H1 (cell line): ENCODE measurements at regions not wholly inside any gene's neighbourhood (a gene's known extent, or its start where the extent isn't known, plus 50 kb on each side); places are given as distances from the start of the nearest gene placed in this dataset.

Experiments used
- CTCF ChIA-PET: fragments of 300-600 bp; sonication (Branson Sonifier 250); formaldehyde crosslinking; loops from one replicate; lab custom pipeline; 2021; ENCODE audit not compliant: partially characterized antibody; lab: Charles Lee
- POLR2A ChIA-PET: fragments of 300-600 bp; sonication (Branson Sonifier 250); formaldehyde crosslinking; loops from one replicate; lab custom pipeline; 2021; ENCODE audit warnings: inconsistent platforms; ENCODE audit not compliant: partially characterized antibody; lab: Charles Lee
- DNase-seq, 2 experiments: peaks; one replicate each; pipeline versions ENCODE4 v3.0.0 to v3.0.0-alpha.2; 2010 to 2022; ENCODE audit warnings: low spot score in 2 of 2, low read depth in 1 of 2, mixed read lengths in 1 of 2
- FAIRE-seq: peaks from 2 replicates; lab custom pipeline; 2011; peaks lifted over from hg19 to GRCh38; lab: Jason Lieb, UNC
- H2AFZ ChIP-seq: 2 replicates; pipeline ENCODE4 v1.8.1; 2012; ENCODE audit warnings: low read length, inconsistent platforms
- H2AK5ac ChIP-seq: 2 replicates; pipeline ENCODE4 v1.6.1; 2013; ENCODE audit warnings: low read depth, low read length
- H2BK120ac ChIP-seq: replicated peaks from 2 replicates; pipeline ENCODE3; 2013; ENCODE audit warnings: low read depth, low read length, inconsistent platforms
- H2BK12ac ChIP-seq: 2 replicates; pipeline ENCODE4 v1.6.1; 2013; ENCODE audit warnings: low read depth, low read length
- H2BK15ac ChIP-seq: 2 replicates; pipeline ENCODE4 v1.6.1; 2013; ENCODE audit warnings: low read length
- H2BK20ac ChIP-seq: 2 replicates; pipeline ENCODE4 v1.6.1; 2013; ENCODE audit warnings: low read length
- H2BK5ac ChIP-seq: 2 replicates; pipeline ENCODE4 v1.6.1; 2013; ENCODE audit warnings: low read depth, low read length
- H3K14ac ChIP-seq: 2 replicates; pipeline ENCODE4 v1.6.1; 2013; ENCODE audit warnings: inconsistent platforms; ENCODE audit not compliant: insufficient read length
- H3K18ac ChIP-seq: 2 replicates; pipeline ENCODE4 v1.6.1; 2013; ENCODE audit warnings: low read length; ENCODE audit errors: extremely low read depth
- H3K23ac ChIP-seq: 2 replicates; pipeline ENCODE4 v1.6.1; 2013; ENCODE audit warnings: inconsistent platforms; ENCODE audit not compliant: insufficient read length
- H3K23me2 ChIP-seq: 2 replicates; pipeline ENCODE4 v1.6.1; 2013; ENCODE audit warnings: low read depth, low read length
- H3K27ac ChIP-seq: 2 replicates; pipeline ENCODE4 v1.6.1; 2011; ENCODE audit warnings: low read depth, low read length, inconsistent platforms
- H3K27me3 ChIP-seq, 4 experiments: replicated peaks in 1 of 4; 1 replicate in 1 of 4; 2 replicates in 3 of 4; pipeline versions ENCODE4 v1.6.1 to v1.8.1; 2011 to 2013; ENCODE audit warnings: low read length in 3 of 4, mild to moderate bottlenecking in 3 of 4, inconsistent platforms in 2 of 4, mixed read lengths in 2 of 4, moderate library complexity in 1 of 4; ENCODE audit not compliant: control insufficient read depth in 3 of 4, insufficient read depth in 3 of 4; ENCODE audit errors: extremely low read depth in 1 of 4
- H3K36me3 ChIP-seq, 4 experiments: 2 replicates each; pipeline versions ENCODE4 v1.6.1 to v1.8.1; 2011 to 2013; ENCODE audit warnings: mild to moderate bottlenecking in 4 of 4, low read length in 3 of 4, moderate library complexity in 2 of 4, control low read depth in 1 of 4, inconsistent platforms in 1 of 4; ENCODE audit not compliant: insufficient read depth in 4 of 4, control insufficient read depth in 2 of 4
- H3K4ac ChIP-seq: replicated peaks from 2 replicates; pipeline ENCODE3; 2013; ENCODE audit warnings: low read length, low read depth, mixed read lengths, inconsistent platforms; ENCODE audit not compliant: insufficient read length
- H3K4me1 ChIP-seq, 4 experiments: replicated peaks in 1 of 4; 1 replicate in 1 of 4; 2 replicates in 3 of 4; pipeline versions ENCODE4 v1.6.1 to v1.8.1; 2011 to 2013; ENCODE audit warnings: low read length in 3 of 4, inconsistent platforms in 2 of 4, mixed read lengths in 1 of 4; ENCODE audit not compliant: insufficient read depth in 4 of 4, control insufficient read depth in 3 of 4
- H3K4me2 ChIP-seq, 2 experiments: 2 replicates each; pipeline versions ENCODE4 v1.6.1 to v1.8.1; 2011 to 2013; ENCODE audit warnings: low read depth in 2 of 2, low read length in 2 of 2, control low read depth in 1 of 2, inconsistent platforms in 1 of 2, mild to moderate bottlenecking in 1 of 2; ENCODE audit not compliant: insufficient read depth in 1 of 2
- H3K4me3 ChIP-seq, 4 experiments: fragments of 200-600, 300-600 bp in 1 of 4; sonication (generic), shearing (Covaris generic), sonication (Bioruptor Twin) in 1 of 4; 2 replicates each; pipeline versions ENCODE4 v1.5.1 to v1.8.1; 2011 to 2016; ENCODE audit warnings: low read length in 4 of 4, low read depth in 3 of 4, control low read depth in 2 of 4, inconsistent platforms in 2 of 4, mild to moderate bottlenecking in 2 of 4, mixed read lengths in 1 of 4, moderate library complexity in 1 of 4; ENCODE audit not compliant: insufficient read depth in 2 of 4; ENCODE audit errors: extremely low read depth in 1 of 4
- H3K56ac ChIP-seq: replicated peaks from 2 replicates; pipeline ENCODE3; 2013; ENCODE audit warnings: low read depth, mild to moderate bottlenecking, mixed read lengths, low read length, inconsistent platforms; ENCODE audit not compliant: insufficient read length
- H3K79me1 ChIP-seq: 2 replicates; pipeline ENCODE4 v1.6.1; 2013; ENCODE audit warnings: low read depth, low read length, control low read depth
- H3K79me2 ChIP-seq, 2 experiments: 2 replicates each; pipeline versions ENCODE4 v1.6.1 to v1.8.1; 2012 to 2013; ENCODE audit warnings: low read length in 2 of 2, mild to moderate bottlenecking in 2 of 2, inconsistent platforms in 1 of 2; ENCODE audit not compliant: insufficient read depth in 2 of 2, control insufficient read depth in 1 of 2
- H3K9ac ChIP-seq, 4 experiments: replicated peaks in 1 of 4; 1 replicate in 1 of 4; 2 replicates in 3 of 4; pipeline versions ENCODE4 v1.6.1 to v1.8.1; 2011 to 2013; ENCODE audit warnings: low read depth in 3 of 4, low read length in 3 of 4, control low read depth in 2 of 4, mild to moderate bottlenecking in 2 of 4, moderate library complexity in 2 of 4, inconsistent platforms in 1 of 4; ENCODE audit errors: extremely low read depth in 1 of 4
- H3K9me3 ChIP-seq, 2 experiments: 2 replicates each; pipeline versions ENCODE4 v1.6.1 to v1.8.1; 2012 to 2013; ENCODE audit warnings: mild to moderate bottlenecking in 2 of 2, moderate library complexity in 2 of 2, control low read depth in 1 of 2, inconsistent platforms in 1 of 2, low read depth in 1 of 2, low read length in 1 of 2, mixed read lengths in 1 of 2; ENCODE audit not compliant: insufficient read depth in 2 of 2
- H4K20me1 ChIP-seq, 2 experiments: replicated peaks in 1 of 2; 2 replicates each; pipeline versions ENCODE3 to v1.8.1; 2011 to 2013; ENCODE audit warnings: inconsistent platforms in 2 of 2, low read length in 2 of 2, mild to moderate bottlenecking in 1 of 2; ENCODE audit not compliant: insufficient read depth in 2 of 2, control insufficient read depth in 1 of 2
- H4K5ac ChIP-seq: 2 replicates; pipeline ENCODE4 v1.6.1; 2013; ENCODE audit warnings: low read length, low read depth, mixed read lengths, inconsistent platforms; ENCODE audit not compliant: insufficient read length
- H4K8ac ChIP-seq: 2 replicates; pipeline ENCODE4 v1.8.0; 2013; ENCODE audit warnings: mild to moderate bottlenecking, moderate library complexity, low read length, inconsistent platforms; ENCODE audit not compliant: insufficient read depth; ENCODE audit errors: extremely low read depth
- H4K91ac ChIP-seq: replicated peaks from 2 replicates; pipeline ENCODE3; 2013; ENCODE audit warnings: low read length, mixed read lengths, inconsistent platforms; ENCODE audit not compliant: insufficient read length
- ZNF274 ChIP-seq: IDR thresholded peaks from 2 replicates; pipeline ENCODE4 v1.7.0; 2012; ENCODE audit warnings: low read length, borderline replicate concordance; ENCODE audit errors: extremely low read depth
- WGBS, 2 experiments: shearing (Covaris generic) in 1 of 2; methylation state at CpG; one replicate each; pipeline versions ENCODE4 v1.1.6 to v1.1.7; 2013 to 2015; ENCODE audit warnings: low lambda C conversion rate in 2 of 2, mixed read lengths in 2 of 2, inconsistent platforms in 1 of 2, low coverage in 1 of 2, missing lambda C conversion rate in 1 of 2; ENCODE audit not compliant: insufficient replicate concordance in 2 of 2, insufficient coverage in 1 of 2, insufficient read length in 1 of 2; ENCODE audit errors: extremely low coverage in 1 of 2, missing lambda C conversion rate in 1 of 2; 5-methylcytosine and 5-hydroxymethylcytosine counted together

DNA sequence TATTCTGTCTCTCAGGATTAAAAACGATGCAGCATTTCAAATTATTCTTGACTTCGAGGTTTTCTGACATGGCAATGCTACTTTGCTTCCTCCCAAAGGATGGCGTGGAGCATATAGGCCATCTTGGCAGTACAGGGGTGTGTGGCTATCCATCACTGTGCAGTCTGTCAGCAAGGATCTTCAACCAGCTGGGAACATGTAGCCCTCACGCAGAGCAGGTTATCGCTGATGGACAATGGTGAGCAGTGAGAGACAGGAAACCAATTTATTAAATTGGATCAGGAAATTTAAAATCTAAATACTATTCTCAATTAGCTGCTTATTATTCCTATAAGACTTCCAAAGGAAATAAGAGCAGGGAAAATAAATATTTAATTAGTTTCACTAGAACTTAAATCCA is 615.3 kb downstream of the OTOL1 start:
- Histone ChIP-seq H3K36me3 (no peaks in the 10 kb centered on the region), H2BK120ac (no peak overlapping the region), H3K9ac (no peak overlapping the region), H4K20me1 (no peaks in the 10 kb centered on the region), H3K18ac (no peak overlapping the region), H2BK12ac (no peak overlapping the region), H3K14ac (no peak overlapping the region), H2BK15ac (no peak overlapping the region), H4K8ac (no peak overlapping the region), H3K56ac (no peak overlapping the region), H3K79me1 (no peaks in the 10 kb centered on the region), H2AFZ (no peak overlapping the region), H2AK5ac (no peak overlapping the region), H3K23ac (no peak overlapping the region), H4K5ac (no peak overlapping the region), H3K4me2 (no peak overlapping the region), H4K91ac (no peak overlapping the region), H3K4me3 (no peak overlapping the region), H3K9me3 (no peaks in the 10 kb centered on the region), H2BK20ac (no peak overlapping the region), H3K4ac (no peak overlapping the region), H3K27me3 (no peaks in the 10 kb centered on the region), H3K79me2 (no peaks in the 10 kb centered on the region), H3K27ac (no peak overlapping the region), H2BK5ac (no peak overlapping the region), H3K4me1 (0 out of 7 replicates have a peak, but pooled peaks cover 0 to 2% (median 0%) of the 10 kb centered on the region in 4 experiments), H3K23me2 (no peaks in the 10 kb centered on the region)
- ChIA-PET CTCF (no interaction called here), POLR2A (no interaction called here)
- no peak for DNase-seq
- no peak for TF ChIP-seq ZNF274
- WGBS, 2 experiments, result 97% methylated on average over 5 of the region's 5 CpGs; no CpG with 5 or more reads in 1 of the 2 experiments
- no peak for FAIRE-seq
